ENCODE measurements at regions not wholly inside any gene's neighbourhood (a gene's known extent, or its start where the extent isn't known, plus 50 kb on each side); places are given as distances from the start of the nearest gene placed in this dataset.

DNA sequence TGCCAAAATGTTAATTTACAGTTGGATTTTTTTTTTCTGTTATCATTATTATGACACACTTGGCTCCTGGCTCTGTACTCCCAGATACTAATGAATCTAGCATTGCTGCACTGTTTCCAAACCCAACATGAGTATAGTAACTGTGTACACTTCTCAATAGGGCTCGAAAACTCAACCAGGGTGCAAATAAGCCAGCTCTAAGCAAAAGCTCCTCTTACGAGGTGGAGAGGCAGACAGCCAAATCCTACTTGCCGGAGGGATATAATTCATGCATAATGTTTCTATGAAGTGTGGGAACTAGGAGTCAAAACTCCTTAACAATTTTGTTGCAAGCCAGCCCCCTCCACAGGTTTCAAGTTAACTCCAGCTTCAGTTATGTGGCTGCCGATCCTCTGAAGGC is 510.4 kb upstream of the ZP4 start:
- Histone ChIP-seq H3F3A (ENCODE audit: insufficient read depth) (no peaks in the 10 kb centered on the region), H3K4me2 (ENCODE audit: low read depth, low read length, poor library complexity, severe bottlenecking) (no peak overlapping the region), H3K9me2 (replicated peaks; ENCODE audit: insufficient read depth, low read length) (no peaks in the 10 kb centered on the region), H3K36me3 (ENCODE audit: low read length) (no peaks in the 10 kb centered on the region), H3K79me2 (ENCODE audit: insufficient read depth, low read length) (no peaks in the 10 kb centered on the region), H3K9ac (ENCODE audit: low read length) (no peak overlapping the region), H3K27me3 (ENCODE audit: low read length) (no peaks in the 10 kb centered on the region), H2AFZ (ENCODE audit: low read depth, low read length, severe bottlenecking) (no peak overlapping the region), H3K4me3 (ENCODE audit: insufficient read depth, low read length, poor library complexity, severe bottlenecking) (no peak overlapping the region), H3K9me3 (ENCODE audit: insufficient read depth, low read length) (no peaks in the 10 kb centered on the region), H4K20me1 (ENCODE audit: low read depth, low read length) (no peaks in the 10 kb centered on the region), H3K27ac (ENCODE audit: low read depth, low read length) (no peak overlapping the region)
- no peak for TF ChIP-seq EZH2phosphoT487 (conservative IDR thresholded peaks at IDR 0.05; ENCODE audit: low read length)
- TF ChIP-seq, protein P1, sequence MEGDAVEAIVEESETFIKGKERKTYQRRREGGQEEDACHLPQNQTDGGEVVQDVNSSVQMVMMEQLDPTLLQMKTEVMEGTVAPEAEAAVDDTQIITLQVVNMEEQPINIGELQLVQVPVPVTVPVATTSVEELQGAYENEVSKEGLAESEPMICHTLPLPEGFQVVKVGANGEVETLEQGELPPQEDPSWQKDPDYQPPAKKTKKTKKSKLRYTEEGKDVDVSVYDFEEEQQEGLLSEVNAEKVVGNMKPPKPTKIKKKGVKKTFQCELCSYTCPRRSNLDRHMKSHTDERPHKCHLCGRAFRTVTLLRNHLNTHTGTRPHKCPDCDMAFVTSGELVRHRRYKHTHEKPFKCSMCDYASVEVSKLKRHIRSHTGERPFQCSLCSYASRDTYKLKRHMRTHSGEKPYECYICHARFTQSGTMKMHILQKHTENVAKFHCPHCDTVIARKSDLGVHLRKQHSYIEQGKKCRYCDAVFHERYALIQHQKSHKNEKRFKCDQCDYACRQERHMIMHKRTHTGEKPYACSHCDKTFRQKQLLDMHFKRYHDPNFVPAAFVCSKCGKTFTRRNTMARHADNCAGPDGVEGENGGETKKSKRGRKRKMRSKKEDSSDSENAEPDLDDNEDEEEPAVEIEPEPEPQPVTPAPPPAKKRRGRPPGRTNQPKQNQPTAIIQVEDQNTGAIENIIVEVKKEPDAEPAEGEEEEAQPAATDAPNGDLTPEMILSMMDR (IDR thresholded peaks at IDR 0.05; ENCODE audit: insufficient read depth, low read length, poor library complexity, severe bottlenecking), result no peak

DNA sequence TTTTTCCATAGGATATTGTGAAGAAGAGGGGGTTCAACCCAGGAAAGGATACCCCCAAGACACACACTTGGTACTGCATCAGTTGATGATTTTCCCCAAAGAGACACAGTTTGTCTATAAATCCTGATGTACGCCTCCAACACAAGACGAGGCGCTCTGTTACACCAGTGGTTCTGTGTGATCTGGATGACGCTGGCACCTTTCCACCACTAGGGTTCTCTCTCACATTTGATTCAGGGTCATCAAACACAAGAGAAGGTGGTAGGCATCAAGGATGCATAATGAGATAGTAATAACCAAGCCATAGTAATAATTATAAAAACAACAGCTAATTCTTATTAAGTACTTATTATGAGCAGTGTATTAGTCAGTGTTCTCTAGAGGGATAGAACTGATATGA is 508.8 kb upstream of the ZP4 start:
- H3K9me3 ChIP-seq (ENCODE audit: insufficient read depth, low read length), result no peaks in the 10 kb centered on the region
- no peaks in the 10 kb centered on the region for H3K79me2 ChIP-seq (ENCODE audit: insufficient read depth, low read length)
- no peak overlapping the region for H2AFZ ChIP-seq (ENCODE audit: low read depth, low read length, severe bottlenecking)
- H3K4me2 ChIP-seq (ENCODE audit: low read depth, low read length, poor library complexity, severe bottlenecking), result no peak overlapping the region
- no peaks in the 10 kb centered on the region for H3K36me3 ChIP-seq (ENCODE audit: low read length)
- H3K9ac ChIP-seq (ENCODE audit: low read length), result no peak overlapping the region
- TF ChIP-seq, protein P1 (IDR thresholded peaks at IDR 0.05; ENCODE audit: insufficient read depth, low read length, poor library complexity, severe bottlenecking), result no peak
- no peak for TF ChIP-seq EZH2phosphoT487 (conservative IDR thresholded peaks at IDR 0.05; ENCODE audit: low read length)
- no peaks in the 10 kb centered on the region for H4K20me1 ChIP-seq (ENCODE audit: low read depth, low read length)
- no peaks in the 10 kb centered on the region for H3K9me2 ChIP-seq (replicated peaks; ENCODE audit: insufficient read depth, low read length)
- no peak overlapping the region for H3K4me3 ChIP-seq (ENCODE audit: insufficient read depth, low read length, poor library complexity, severe bottlenecking)
- H3F3A ChIP-seq (ENCODE audit: insufficient read depth), result no peaks in the 10 kb centered on the region
- H3K27me3 ChIP-seq (ENCODE audit: low read length), result no peaks in the 10 kb centered on the region
- H3K27ac ChIP-seq (ENCODE audit: low read depth, low read length), result no peak overlapping the region

DNA sequence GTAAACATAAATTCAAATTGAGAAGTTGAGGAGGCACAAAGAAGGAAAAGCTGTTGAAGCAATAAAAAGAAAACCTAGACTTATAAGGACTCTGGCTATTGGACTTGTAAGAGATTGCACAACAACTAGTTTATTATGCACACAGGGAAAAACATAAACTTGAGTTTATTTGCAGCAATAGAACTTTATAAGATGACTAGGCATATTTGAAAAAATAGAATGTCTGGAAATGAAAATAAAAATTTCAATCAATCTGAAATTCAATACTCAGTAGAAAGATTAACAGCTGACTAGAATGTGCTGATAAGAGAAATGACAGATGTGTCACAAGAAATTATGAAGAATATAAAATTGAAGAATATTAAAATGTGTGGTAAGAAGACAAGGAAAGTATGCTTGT is 505.4 kb upstream of the ZP4 start:
- H3K27ac ChIP-seq (ENCODE audit: low read depth, low read length), result no peak overlapping the region
- H3K4me2 ChIP-seq (ENCODE audit: low read depth, low read length, poor library complexity, severe bottlenecking), result no peak overlapping the region
- no peaks in the 10 kb centered on the region for H3K9me3 ChIP-seq (ENCODE audit: insufficient read depth, low read length)
- no peak overlapping the region for H3K9ac ChIP-seq (ENCODE audit: low read length)
- H3K27me3 ChIP-seq (ENCODE audit: low read length), result no peaks in the 10 kb centered on the region
- H2AFZ ChIP-seq (ENCODE audit: low read depth, low read length, severe bottlenecking), result no peak overlapping the region
- no peak for TF ChIP-seq EZH2phosphoT487 (conservative IDR thresholded peaks at IDR 0.05; ENCODE audit: low read length)
- TF ChIP-seq, protein P1 (IDR thresholded peaks at IDR 0.05; ENCODE audit: insufficient read depth, low read length, poor library complexity, severe bottlenecking), result no peak
- no peaks in the 10 kb centered on the region for H3F3A ChIP-seq (ENCODE audit: insufficient read depth)
- H3K79me2 ChIP-seq (ENCODE audit: insufficient read depth, low read length), result no peaks in the 10 kb centered on the region
- H4K20me1 ChIP-seq (ENCODE audit: low read depth, low read length), result no peaks in the 10 kb centered on the region
- H3K9me2 ChIP-seq (replicated peaks; ENCODE audit: insufficient read depth, low read length), result no peaks in the 10 kb centered on the region
- H3K4me3 ChIP-seq (ENCODE audit: insufficient read depth, low read length, poor library complexity, severe bottlenecking), result no peak overlapping the region
- no peaks in the 10 kb centered on the region for H3K36me3 ChIP-seq (ENCODE audit: low read length)

DNA sequence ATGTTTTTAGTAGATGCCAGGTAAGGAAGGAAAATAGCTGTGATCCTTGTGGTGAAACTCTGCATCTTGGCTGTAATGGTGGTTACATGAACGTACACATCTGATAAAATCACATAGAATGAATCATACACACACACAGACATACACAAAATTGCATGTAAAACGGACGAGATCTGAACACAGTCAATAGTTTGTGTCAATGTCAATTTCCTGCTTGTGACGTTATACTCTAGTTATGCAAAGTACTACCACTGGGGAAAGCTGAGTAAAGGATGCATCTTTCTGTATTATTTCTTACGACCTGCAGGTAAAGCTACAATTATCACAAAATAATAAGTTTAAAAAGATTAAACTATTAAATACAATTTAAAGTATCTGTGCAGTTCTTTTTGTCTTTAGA is 493.7 kb upstream of the ZP4 start:
- Histone ChIP-seq H4K20me1 (ENCODE audit: low read depth, low read length) (no peaks in the 10 kb centered on the region), H3K9ac (ENCODE audit: low read length) (no peak overlapping the region), H3K27me3 (ENCODE audit: low read length) (no peaks in the 10 kb centered on the region), H3K27ac (ENCODE audit: low read depth, low read length) (no peak overlapping the region), H3K4me3 (ENCODE audit: insufficient read depth, low read length, poor library complexity, severe bottlenecking) (no peak overlapping the region), H3F3A (ENCODE audit: insufficient read depth) (no peaks in the 10 kb centered on the region), H3K4me2 (ENCODE audit: low read depth, low read length, poor library complexity, severe bottlenecking) (no peak overlapping the region), H3K79me2 (ENCODE audit: insufficient read depth, low read length) (no peaks in the 10 kb centered on the region), H2AFZ (ENCODE audit: low read depth, low read length, severe bottlenecking) (no peak overlapping the region), H3K36me3 (ENCODE audit: low read length) (no peaks in the 10 kb centered on the region), H3K9me2 (replicated peaks; ENCODE audit: insufficient read depth, low read length) (no peaks in the 10 kb centered on the region), H3K9me3 (ENCODE audit: insufficient read depth, low read length) (no peaks in the 10 kb centered on the region)
- no peak for TF ChIP-seq EZH2phosphoT487 (conservative IDR thresholded peaks at IDR 0.05; ENCODE audit: low read length)
- TF ChIP-seq, protein P1 (IDR thresholded peaks at IDR 0.05; ENCODE audit: insufficient read depth, low read length, poor library complexity, severe bottlenecking), result no peak
